GM21737 (cell line): ENCODE measurements at regions not wholly inside any gene's neighbourhood (a gene's known extent, or its start where the extent isn't known, plus 50 kb on each side); places are given as distances from the start of the nearest gene placed in this dataset.

Source experiments
- ATAC-seq: cut with Tn5 transposase; IDR thresholded peaks from one replicate; pipeline ENCODE4 v1.9.1; 2021; ENCODE audit warnings: mild to moderate bottlenecking, moderate library complexity; ENCODE audit not compliant: unreplicated experiment

DNA sequence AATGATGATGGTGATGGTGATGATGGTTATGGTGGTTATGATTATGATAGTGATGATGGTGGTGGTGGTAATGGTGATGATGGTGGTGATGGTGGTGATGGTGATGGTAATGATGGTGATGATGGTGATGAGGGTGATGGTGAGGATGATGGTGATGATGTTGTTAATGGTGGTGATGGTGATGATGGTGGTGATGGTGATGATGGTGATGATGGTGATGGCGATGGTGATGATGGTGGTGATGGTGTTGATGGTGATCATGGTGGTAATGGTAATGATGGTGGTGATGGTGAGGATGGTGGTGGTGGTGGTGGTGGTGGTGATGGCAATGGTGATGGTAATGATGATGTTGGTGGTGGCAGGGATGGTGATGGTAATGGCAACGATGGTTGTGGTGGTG lies 1222.5 kb downstream of the BRD1 start:
- no peak for ATAC-seq

GRCh38 chr22:48603621-48604320 lies 1223.9 kb downstream of the BRD1 start:
- no peak for ATAC-seq

- ATAC-seq = no peak
Observed at GRCh38 chr22:48602805-48603518, 1224.7 kb downstream of the BRD1 start.

DNA sequence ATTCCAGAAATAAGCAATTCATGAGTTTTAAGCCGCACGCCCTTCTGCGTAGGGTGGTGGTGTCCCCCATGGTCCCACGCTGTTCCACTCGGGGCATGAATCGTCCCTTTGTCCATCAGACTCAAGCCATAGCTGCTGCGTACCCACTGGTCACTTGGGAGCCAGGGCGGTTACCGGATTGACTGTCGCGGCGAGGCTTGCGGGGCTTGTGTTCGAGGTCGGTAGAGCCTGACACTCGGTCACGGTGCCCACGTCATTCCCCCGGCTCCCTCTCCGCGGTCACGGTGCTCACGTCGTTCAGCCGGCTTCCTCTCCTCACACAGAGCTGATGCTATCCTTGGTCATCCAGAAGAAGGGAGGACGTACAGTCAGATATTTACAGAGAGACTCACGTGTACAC lies 1227.0 kb downstream of the BRD1 start:
- ATAC-seq = no peak

DNA sequence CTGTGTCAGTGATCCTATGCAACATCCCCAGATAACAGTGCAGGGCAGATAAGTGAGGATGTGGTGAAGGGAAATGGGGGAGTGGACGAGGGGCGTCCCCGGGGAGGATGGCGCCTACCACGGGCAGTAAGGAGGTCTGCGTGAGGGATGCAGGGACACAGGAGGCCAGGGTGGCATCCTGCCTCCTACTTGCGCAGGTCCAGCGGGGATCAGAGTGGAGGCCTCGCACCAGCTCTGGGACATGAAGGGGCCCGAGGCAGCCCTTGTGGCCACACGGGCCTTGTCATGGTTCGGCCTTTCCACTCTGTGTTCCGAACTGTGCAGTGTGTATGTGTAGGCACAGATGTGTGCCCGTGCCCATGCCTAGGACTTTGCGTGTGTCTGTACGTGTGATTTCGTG lies 1227.5 kb downstream of the BRD1 start:
- no peak for ATAC-seq

DNA sequence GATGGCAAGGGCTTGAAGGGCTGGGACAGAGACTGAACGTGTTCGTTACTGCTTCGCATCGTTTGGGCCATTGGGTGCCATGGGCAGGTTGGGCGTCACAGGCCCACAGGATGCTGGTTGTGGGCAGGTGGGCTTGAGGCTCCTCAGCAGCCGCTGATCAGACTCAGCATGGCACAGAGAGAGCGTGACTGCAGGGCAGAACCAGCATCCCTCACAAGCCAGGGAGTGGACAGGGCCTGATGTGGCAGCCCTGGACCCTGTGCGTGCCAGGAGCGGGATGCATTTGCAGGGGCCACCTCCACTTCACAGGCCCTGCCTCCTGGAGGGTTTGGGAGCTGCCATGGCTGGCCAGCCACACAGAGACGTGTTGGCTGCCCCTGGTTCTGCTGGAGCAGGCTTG lies 1228.3 kb downstream of the BRD1 start:
- no peak for ATAC-seq

- ATAC-seq = no peak
Observed at GRCh38 chr22:48596111-48596850, 1231.4 kb downstream of the BRD1 start.

- no peak for ATAC-seq
Observed at GRCh38 chr22:48595511-48595905, 1232.2 kb downstream of the BRD1 start.

- no peak for ATAC-seq
Observed at GRCh38 chr22:48594757-48595510, 1232.7 kb downstream of the BRD1 start.

DNA sequence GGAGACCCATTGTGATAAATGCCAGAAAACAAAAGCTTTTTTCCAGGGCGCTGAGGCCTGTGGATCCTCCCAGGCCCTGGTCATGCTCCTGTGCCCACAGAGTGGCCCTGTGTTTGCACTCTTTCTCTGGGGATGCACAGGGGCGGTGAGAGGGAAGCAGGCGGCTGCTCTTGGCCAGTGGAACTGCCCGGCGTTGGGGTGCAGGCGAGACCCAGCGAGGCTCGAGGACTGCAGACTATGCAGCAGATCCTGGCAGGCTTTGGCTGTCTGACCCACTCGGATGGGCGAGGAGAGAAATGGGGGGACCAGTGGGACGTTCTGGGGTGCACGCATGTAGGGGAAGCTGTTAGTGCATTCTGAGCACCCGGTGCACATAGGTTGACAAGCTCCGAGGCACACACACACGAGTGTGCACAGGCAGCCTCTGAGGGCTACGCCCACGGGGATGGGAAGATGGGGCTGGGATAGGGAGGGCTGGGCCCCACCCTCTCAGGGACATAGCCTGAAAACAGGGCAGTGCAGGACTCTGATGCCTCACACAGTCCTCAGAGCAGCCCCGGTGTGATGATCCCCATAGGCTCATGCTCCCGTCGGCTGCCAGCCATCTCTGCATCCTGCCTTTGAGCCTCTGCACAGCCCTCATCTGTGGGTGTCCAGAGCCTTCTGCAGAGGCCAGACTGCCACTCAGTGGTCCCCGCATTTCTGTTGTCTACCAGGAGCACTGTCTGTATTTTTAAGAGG lies 1233.5 kb downstream of the BRD1 start:
- no peak for ATAC-seq

DNA sequence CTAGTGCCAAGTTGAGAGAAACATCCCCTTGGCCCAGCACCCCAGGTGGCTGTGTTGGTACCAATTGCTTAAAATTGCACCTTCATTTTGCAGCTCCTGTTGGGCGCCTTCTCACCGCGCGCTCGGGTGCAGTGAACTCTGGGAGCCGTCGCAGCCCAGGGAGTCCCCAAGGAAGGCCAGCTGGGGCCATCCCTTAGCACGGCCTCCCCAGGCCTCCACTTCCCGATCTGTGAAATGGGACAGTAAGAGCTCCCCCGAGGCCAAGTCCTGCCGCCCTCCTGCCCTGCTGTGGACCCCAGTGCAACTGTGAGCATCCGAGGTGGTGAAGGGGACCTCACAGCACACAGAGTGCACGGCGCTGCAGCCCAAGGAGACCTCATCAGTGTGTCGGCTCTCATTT lies 1234.1 kb downstream of the BRD1 start:
- no peak for ATAC-seq

DNA sequence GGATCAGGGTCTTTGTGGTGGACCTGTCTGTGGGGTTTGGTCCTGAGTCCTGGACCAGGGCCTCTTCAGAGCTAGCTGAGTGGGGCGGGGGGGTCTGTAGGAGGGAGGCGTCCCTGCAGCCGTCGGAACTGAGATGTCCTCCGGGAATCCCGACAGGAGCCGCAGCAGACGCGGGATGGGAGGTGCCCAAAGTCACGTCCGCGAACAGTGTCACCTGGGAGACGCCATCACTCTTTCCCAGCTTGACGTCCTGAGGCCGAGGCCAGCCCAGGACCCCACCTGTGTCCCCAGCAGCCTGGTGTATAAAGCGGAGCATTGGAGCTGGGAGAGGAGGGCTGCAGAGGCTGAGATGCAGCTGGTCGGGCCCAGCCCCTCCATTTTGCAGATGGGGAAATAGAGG lies 1234.7 kb downstream of the BRD1 start:
- ATAC-seq = no peak

DNA sequence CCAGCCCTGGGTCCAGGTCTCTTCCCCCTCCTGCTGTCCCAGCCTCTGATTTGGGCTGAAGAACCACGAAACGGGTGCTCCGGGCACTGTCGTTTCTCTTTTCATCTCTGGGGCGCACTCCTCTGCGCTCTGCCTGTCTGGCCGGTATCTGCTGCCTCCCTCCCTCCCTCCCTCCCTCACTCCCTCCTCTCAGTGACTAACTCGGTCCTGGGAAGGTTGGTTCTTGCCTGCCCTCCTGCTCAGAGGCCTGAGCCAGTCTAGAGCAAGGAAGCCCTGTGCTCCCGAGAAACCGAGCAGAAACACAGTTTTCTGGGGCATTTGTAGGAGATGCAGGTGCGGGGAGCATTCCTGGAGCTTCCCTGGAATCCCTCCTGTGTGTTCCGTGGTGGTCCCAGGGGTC lies 1235.2 kb downstream of the BRD1 start:
- no peak for ATAC-seq

DNA sequence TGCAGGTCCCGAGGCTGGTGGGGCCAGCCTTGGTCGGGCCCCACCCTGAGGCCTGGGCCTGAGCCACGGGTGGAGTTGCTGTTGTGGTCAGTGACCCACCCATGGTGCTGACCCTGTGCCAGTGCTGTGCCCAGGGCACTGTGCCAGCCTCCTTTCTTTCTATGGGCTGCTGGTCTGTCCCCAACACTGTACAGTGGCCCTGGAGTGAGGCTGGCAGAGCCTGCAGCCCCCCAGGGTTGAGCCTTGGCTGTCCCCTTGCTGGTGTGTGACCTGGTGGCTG lies 1235.7 kb downstream of the BRD1 start:
- no peak for ATAC-seq

DNA sequence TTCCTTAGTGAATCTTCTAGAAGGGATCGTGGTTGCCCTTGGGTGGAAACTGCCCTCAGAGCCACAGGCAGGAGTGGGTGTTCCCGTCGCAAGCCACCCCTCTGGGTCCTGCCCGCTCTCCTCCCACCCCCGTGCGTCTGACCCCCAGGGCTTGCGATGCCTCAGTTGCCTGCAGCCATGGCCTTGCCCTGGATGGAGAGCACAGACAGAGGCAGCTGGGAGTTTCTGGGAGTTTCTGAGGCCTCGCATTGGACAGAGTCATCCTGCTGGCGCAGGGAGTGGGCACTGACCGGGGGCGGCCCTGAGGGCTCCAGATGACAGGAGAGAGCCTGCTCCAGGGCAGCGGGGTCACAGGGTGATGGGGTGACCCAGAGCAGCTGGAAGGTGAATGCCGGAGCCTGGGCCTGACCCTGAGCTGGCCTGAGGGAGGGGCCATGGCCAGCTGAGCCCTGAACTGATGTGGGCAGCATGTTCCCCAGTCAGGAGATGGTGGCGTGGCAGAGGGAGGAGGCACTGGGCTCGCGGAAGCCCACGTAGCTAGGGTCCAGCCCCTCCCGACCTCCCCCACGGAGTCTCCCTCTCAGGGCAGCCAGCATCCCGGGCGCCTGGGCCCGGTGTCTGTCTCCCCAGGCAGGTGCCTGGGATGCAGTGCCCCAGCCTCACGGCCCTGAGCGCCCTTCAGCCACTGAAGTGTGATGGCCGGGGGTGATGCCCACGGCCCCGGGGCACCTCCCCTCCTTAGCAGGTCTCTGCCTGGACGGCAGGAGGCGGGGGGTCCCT lies 1236.2 kb downstream of the BRD1 start:
- ATAC-seq = no peak

DNA sequence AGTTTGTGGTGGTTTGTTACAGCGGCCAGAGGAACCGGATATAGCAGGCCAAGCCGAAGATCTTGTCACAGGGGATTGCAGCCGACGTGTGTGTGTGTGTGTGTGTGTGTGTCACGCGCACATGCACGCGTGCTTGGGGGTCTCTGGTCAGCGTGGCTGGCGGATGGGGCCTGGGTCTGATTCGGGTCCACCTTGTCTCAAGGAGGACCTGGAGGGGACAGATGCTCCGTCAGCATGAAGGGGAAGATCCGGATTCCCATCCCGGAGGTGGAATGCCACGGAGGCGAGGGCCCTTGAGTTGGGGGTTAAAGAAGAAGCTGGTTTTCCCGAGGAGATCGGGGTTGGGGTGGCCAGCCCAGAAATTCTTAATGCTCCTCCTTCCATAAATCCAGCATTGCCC lies 1237.8 kb downstream of the BRD1 start:
- ATAC-seq = no peak

GRCh38 chr22:48588878-48589450 lies 1238.7 kb downstream of the BRD1 start:
- no peak for ATAC-seq

GRCh38 chr22:48588151-48588877 lies 1239.4 kb downstream of the BRD1 start:
- no peak for ATAC-seq

DNA sequence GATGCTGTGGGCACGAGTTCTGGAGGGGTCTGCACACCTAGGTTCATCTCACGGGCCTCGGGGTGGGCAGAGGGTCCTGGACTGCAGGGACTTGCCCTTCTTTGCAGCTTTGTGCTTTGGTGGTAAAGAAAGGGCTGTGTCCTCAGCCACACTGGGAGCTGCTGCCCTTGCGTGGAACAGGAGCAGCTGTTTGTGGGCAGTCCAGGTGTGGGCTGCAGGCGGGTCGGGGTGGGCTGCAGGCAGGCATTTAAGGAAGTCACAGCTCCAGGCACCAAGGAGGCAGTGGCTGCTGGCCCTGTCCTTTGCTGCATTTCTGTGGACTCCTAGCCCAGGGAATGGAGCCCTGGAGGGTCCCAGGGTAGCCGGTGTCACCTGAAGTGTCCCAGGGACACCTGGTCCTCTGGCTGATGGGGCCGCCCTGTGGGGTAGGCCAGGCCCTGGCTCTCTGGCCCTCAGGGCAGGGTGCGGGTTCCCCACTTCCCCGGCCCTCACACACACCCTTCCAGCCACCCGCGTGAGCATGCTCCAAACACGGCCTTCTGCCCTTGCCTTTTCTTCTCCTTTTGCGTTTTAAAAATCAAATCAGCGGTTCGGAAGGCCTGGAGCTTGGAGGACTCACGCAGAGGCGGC lies 1240.3 kb downstream of the BRD1 start:
- ATAC-seq = no peak
